WTC11 (cell line): ENCODE measurements at regions not wholly inside any gene's neighbourhood (a gene's known extent, or its start where the extent isn't known, plus 50 kb on each side); places are given as distances from the start of the nearest gene placed in this dataset.

ENCODE experiments used
- CREB1 ChIP-seq: sonication (generic); formaldehyde crosslinking; IDR thresholded peaks from 2 replicates; pipeline ENCODE4 v1.8.0; 2023; ENCODE audit warnings: mild to moderate bottlenecking, missing genetic modification reagents
- TEAD4 ChIP-seq: sonication (generic); formaldehyde crosslinking; IDR thresholded peaks from 2 replicates; pipeline ENCODE4 v1.8.0; 2022; ENCODE audit warnings: mild to moderate bottlenecking, missing genetic modification reagents
- ZNF416 ChIP-seq: fragments of 250-450 bp; sonication (Bioruptor Pico); IDR thresholded peaks from 2 replicates; pipeline ENCODE4 v1.9.0; 2021; ENCODE audit warnings: mild to moderate bottlenecking, inconsistent platforms
- TF ChIP-seq, protein P1 (sequence below): fragments of 200-600 bp; IDR thresholded peaks from 2 replicates; pipeline ENCODE4 v1.8.0; 2022; ENCODE audit warnings: antibody characterized with exemption

DNA sequence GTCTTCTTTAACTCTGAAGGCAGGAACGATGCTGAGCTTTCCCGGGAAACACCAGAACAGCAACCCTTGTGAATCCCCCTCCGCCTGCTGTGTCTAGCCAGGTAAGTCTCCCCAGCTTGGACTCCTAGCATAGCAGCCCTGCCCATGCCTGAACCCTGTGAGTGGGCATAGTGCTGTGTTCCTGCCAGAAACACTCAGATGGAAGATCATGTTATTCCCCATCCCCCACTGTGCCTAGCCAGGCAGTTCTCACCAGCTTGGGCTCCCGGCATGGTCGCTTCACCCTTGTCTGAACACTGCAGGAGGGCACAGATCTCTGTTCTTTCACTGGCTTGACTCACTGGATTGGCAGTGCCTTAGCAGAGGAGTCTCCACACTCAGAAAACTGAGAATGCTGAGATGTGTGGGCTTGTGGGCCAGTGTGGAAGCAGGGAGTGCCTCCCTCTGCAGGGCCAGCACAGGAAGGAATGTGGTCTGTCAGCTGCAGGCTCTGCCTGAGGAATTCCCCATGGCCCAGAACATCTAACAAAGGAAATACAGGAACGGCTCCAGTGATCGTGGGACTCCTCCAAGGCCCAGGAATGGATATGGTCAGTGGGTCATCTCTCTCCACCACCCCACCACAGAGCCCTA is 440.1 kb upstream of the ADGRB3 start:
- TF ChIP-seq, protein P1, sequence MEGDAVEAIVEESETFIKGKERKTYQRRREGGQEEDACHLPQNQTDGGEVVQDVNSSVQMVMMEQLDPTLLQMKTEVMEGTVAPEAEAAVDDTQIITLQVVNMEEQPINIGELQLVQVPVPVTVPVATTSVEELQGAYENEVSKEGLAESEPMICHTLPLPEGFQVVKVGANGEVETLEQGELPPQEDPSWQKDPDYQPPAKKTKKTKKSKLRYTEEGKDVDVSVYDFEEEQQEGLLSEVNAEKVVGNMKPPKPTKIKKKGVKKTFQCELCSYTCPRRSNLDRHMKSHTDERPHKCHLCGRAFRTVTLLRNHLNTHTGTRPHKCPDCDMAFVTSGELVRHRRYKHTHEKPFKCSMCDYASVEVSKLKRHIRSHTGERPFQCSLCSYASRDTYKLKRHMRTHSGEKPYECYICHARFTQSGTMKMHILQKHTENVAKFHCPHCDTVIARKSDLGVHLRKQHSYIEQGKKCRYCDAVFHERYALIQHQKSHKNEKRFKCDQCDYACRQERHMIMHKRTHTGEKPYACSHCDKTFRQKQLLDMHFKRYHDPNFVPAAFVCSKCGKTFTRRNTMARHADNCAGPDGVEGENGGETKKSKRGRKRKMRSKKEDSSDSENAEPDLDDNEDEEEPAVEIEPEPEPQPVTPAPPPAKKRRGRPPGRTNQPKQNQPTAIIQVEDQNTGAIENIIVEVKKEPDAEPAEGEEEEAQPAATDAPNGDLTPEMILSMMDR: no peak
- TF ChIP-seq ZNF416 (no peak), TEAD4 (CRISPR knock-in tag) (no peak), CREB1 (CRISPR knock-in tag) (no peak)
